KBM-7 (cell line): ENCODE measurements at regions not wholly inside any gene's neighbourhood (a gene's known extent, or its start where the extent isn't known, plus 50 kb on each side); places are given as distances from the start of the nearest gene placed in this dataset.

Source experiments
- DNase-seq: peaks from one replicate; pipeline ENCODE4 v3.0.0-alpha.2; 2015
- in situ Hi-C: fragments of 300-500 bp; cut with MboI; formaldehyde crosslinking; loops from 2 replicates; pipeline ENCODE4 v1.14.3; 2020; ENCODE audit warnings: low sequenced_read_pairs, low pct_unique_long_range_greater_than_20kb, mixed read lengths

DNA sequence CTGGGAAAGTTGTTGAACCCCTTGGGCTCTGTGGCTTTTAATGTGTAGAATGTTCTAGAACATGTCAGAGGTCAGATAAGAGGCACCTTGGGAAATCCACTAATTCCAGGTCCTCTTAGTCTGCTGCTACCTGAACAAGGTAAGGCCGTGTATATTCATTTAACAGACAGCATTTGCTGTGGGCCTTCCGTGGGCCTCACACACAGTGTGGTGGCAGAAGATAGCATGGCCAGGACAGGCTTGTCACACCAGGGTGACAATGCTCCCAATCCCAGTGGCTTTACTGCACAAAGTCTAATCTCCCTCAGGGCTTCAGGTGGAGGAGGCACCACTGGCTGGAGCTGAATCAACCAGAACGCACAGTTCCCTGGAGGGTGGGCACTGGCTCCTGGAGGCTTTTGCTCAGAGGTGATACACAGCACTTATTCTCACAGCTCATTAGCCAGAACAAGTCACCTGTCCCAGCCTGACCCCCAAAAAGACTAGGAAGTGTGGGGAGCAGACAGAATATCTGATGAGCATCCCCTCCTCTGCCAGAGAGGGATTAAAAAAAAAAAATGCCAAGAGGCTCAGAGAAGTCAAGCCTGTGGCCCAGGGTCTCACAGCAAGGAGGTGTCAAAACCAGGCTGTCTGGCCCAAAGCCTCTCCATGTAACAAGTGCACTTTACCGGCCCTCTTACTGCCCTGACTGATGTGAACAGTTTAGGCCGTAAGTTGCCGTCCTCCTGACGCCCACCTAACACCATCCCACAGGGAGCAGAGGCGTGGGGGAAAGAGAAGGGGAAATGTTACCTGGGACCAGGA is 216.9 kb upstream of the RAB6C start:
- in situ Hi-C loops: no loop called here
- DNase-seq: no peak

- no peak for DNase-seq
- in situ Hi-C loops: no loop called here
Observed at GRCh38 chr2:129763190-129763846, 216.1 kb upstream of the RAB6C start.

GRCh38 chr2:129763966-129764365 is 215.5 kb upstream of the RAB6C start:
- in situ Hi-C loops: no loop called here
- DNase-seq: no peak

DNA sequence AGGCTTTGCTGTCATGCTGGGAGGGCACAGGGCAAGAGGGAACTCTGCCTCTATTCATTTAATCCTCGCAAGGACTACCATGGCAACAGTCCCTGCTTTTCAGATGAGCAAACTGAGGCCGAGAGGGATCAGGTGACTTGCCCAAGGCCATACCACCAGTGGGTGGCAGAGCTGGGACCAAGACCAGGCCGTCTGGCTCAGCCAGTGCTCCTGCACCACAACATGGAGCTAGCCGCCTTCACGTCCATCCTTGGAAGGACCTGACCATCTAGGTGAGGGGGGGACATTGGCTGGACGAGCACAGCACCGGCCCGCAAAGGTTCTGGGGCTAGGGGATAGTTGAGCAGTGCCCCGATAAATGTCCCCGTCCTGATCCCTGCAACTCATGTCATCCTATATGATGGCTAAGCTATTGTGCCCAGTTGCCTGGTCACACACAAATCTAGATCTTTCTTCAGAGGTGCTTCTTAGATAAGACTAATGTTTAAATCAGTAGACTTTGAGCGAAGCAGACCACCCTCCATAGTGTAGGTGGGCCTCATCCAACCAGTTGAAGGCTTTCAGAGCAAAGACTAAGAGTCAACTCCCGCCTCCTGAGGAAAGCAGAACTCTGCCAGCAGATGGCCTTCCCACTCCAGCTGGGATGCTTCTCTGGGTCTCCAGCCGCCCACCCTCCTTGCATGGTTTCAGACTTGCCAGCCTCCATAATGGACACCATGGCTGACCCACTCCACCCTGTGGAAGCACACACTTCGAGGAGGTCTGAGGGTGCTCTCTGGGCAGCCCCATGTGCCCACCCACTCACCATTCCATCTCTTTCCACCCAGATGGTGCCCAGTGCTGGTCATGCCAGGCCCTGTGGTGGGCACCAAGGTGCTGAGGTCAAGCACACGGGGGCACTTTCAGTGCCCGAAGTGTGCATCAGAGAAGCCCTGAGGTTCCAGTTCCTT is 214.8 kb upstream of the RAB6C start:
- DNase-seq: no peak
- in situ Hi-C loops: no loop called here

GRCh38 chr2:129765326-129765677 is 214.2 kb upstream of the RAB6C start:
- DNase-seq: no peak
- in situ Hi-C loops: no loop called here

DNA sequence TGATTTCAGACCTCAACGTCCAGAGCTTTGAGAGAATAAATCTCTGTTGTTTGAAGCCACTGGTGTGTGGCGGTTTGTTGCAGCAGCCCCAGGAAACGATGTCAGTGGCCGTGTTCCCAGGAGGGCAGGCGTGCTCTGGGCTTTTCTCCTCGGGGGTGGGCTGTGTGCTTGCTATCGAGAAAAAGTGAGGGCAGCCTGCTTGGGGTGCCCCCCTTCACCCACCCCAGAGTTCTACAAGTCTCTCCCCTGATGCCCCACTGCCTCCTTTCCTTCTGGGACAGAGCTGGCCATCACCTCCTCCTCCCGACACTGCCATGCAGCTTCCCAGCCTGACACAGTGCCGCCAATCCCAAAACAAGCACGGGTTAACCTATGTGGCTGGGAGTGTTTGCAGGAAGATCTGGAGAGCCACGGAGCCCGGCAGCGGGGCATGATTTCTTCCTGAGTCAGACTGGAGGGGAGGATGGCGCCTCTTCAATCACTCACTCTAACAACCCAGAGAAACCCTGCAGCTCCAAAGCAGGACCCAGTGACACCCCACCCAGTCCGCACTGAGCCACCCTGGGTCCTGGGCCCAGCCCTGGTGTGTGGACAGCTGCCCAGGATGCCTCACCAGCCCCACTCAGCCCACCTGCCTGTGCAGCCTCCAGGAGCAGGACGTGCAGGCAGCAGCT is 213.7 kb upstream of the RAB6C start:
- no peak for DNase-seq
- in situ Hi-C loops: no loop called here

- DNase-seq: no peak
- in situ Hi-C loops: no loop called here
Observed at GRCh38 chr2:129766374-129766993, 213.0 kb upstream of the RAB6C start.

DNA sequence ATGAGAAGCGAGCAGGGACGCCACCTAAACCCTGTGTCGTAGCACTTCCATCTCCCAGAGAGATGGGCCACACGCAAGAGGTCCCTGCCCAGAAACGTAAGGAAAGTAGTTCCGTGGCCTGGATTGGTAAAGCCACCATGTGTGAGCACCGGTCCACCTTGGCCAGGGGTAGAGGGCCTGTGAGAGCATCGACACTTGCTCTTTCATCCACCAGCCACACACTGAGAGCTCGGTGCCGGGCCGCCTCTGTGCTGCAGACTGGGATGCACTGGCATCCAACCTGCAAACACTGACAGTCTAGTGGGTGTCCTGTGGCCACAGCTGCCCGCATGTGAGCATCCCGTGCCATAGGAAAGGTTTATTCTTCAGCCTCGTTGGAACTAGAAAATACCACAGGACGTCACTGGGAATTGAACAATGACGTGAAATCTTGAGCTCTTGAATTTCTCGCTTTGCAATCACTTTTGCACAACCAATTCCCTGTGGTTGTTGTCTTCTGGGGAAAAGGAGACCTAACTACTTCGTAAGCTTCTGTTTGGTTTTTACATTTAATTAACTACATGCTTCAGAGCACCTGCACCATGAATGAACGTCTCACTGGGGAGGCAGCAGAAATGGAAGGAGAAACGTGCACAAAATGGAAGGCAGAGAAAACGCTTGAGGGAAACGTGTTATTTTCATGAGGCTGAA is 212.0 kb upstream of the RAB6C start:
- in situ Hi-C loops: no loop called here
- DNase-seq: no peak

GRCh38 chr2:129768036-129768386 is 211.5 kb upstream of the RAB6C start:
- DNase-seq: no peak
- in situ Hi-C loops: no loop called here

GRCh38 chr2:129768485-129769184 is 210.8 kb upstream of the RAB6C start:
- DNase-seq: no peak
- in situ Hi-C loops: no loop called here

GRCh38 chr2:129769185-129769991 is 210.1 kb upstream of the RAB6C start:
- in situ Hi-C loops: no loop called here
- no peak for DNase-seq

DNA sequence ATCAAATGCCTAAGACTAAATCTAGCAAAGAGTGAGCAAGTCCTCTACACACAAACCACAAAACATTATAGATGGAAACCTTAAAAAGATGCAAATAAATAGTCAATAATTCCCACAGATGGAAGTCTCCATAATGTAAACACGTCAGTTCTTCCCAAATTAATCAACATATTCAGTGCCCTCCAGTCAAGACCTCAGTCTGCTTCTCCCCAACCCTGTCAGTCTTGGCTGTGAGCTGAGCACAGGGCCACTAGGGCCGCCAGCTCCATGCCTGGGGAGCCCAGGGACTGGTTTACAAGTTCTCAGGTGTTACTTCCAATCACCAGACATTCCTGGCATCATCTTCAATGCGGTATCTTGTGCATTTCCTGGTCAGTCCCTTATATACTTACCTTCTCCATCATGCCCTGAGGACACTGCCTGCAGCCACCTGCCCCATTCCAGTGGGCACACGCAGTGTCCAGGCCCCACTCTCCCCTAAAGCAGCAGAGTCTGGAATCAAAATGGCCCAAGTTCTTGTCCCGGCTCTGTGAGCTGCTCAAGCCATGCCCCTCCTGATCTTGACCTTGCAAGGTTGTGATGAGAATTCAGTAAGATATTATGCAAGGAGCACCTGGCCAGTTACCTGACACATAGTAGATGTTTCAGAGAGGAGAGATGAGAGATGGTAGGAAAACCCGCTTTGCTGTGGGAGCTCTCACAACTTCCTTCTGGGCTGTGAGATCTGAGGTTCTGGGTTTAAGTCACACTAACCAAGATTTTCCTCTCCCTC is 207.9 kb upstream of the RAB6C start:
- DNase-seq: no peak
- in situ Hi-C loops: no loop called here

DNA sequence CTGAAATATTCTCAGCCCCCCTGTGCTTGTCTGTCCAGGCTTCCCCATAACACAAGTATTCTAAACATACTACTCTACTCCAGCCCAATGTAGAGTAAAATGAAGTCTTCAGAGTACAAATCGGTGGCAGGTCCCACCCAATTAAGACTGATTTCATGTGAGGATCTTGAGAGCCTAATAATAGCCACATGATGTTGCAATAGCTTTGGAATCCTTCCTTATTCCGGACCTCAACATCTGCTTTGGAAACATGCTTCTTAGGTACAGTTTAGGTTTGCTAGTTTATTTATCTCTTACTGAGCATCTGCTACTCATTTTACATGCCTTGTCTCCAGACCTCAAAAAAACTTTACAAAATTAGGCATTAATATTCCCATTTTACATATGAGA is 207.3 kb upstream of the RAB6C start:
- DNase-seq: no peak
- in situ Hi-C loops: no loop called here

DNA sequence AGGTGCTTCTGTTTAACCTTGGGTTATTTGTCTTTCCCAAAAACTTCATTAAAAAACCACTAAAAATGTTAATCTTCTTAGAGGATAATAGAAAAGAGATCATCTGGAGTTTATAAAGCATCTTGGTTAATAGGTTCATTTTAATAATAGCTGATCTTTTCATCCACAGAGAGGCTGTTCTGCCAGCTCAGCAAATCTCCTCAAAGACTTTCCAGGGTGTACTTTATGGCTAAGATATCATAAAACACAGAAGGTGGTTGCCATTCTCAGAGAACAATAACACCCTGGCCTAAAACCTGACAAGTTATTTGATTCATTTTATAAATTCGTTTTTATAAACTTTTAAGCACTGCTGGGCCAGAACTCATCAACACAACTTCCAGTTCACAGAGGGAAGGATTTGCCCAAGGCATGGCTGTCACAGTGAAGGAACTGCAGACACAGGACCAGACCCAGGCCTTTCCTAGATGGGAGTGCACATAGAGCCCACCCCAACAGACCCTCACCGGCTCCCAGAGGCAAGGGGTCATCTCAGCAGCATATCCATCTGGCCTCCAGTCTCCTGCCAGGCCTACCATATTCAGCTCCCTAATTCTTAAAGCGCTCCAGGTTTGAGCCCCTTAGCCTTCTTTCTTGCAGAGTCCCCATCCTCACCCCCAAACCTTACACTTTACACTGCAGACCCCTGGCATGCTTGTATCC is 203.4 kb upstream of the RAB6C start:
- in situ Hi-C loops: no loop called here
- no peak for DNase-seq

DNA sequence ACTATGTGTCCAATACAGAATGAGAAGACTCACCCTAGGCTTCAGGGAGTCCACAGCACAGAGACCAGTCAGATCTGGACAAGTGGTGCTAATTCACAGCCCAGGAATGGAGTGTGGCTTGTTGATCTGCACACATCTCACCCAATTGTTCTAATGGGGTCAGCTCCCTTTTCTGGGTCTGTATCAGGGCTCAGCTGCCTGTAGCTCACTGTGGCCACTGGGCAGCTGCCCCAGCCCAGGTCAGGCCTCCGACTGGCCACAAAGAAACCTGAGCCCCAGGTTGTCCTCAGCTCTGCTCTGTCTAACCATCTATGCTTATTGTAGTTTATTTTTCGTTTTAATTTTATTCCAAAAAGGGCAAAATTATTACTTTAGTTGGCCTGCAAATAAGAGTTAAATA is 202.3 kb upstream of the RAB6C start:
- no peak for DNase-seq
- in situ Hi-C loops: no loop called here
